ENCODE measurements at regions not wholly inside any gene's neighbourhood (a gene's known extent, or its start where the extent isn't known, plus 50 kb on each side); places are given as distances from the start of the nearest gene placed in this dataset.
"Not testable (repeated sequence)": the region's sequence is repeated elsewhere in the genome, so short reads cannot be mapped to it uniquely, and the experiment has no call there.

DNA sequence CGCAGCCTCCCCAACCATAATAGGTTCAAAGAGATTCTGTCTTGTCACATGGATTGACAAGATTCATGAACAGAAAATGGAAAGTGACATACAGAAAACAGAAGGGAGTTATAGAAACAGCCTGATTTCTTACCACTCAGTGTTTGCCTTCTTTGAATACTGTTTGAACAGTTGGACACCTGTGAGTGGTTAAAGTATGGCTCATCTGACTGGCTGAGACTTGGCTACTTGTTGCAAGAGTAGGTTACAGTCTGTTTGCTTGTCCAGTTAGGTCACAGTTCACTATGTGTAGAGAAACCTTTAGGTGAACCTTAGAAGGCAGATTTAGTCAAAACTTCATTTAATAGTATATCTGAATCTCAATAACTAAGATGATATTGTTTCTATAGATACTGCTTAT lies 1003.9 kb upstream of the EPHA6 start:
- WGBS, result 97% methylated on average over 1 of the region's 1 CpG
- DNase-seq (ENCODE audit: low spot score in 2 of 2), result no peak
- peaks cover 7% of the 10 kb centered on the region for H3K4me1 ChIP-seq

DNA sequence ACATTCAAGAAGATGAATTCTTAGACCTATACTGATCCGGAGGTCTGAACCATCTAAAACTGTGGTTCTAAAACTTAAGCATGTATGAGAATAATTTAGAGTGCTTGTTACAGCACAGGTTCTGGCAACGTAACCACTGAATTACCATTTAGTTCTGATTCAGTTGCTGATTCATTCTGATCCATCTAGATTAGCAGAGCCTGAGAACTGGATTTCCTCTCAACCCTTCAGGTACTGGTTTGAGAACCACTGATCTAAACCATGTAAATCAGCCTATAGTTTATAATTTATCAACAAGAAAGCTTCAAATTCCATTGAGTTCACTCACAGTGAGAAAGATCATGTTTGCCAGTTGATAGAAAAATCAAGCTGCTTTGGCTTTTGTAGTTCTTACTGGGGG lies 1001.1 kb upstream of the EPHA6 start:
- no peak for DNase-seq (ENCODE audit: low spot score in 2 of 2)
- Histone ChIP-seq H3K27ac (no peak overlapping the region), H3K36me3 (no peaks in the 10 kb centered on the region), H3K4me1 (peaks cover 7% of the 10 kb centered on the region), H3K4me3 (no peak overlapping the region), H3K27me3 (no peaks in the 10 kb centered on the region), H3K9me3 (no peaks in the 10 kb centered on the region)
- TF ChIP-seq POLR2AphosphoS5 (IDR thresholded peaks at IDR 0.05) (no peak), POLR2A (IDR thresholded peaks at IDR 0.05) (no peak), EP300 (IDR thresholded peaks at IDR 0.05) (no peak)
- TF ChIP-seq, protein P1, sequence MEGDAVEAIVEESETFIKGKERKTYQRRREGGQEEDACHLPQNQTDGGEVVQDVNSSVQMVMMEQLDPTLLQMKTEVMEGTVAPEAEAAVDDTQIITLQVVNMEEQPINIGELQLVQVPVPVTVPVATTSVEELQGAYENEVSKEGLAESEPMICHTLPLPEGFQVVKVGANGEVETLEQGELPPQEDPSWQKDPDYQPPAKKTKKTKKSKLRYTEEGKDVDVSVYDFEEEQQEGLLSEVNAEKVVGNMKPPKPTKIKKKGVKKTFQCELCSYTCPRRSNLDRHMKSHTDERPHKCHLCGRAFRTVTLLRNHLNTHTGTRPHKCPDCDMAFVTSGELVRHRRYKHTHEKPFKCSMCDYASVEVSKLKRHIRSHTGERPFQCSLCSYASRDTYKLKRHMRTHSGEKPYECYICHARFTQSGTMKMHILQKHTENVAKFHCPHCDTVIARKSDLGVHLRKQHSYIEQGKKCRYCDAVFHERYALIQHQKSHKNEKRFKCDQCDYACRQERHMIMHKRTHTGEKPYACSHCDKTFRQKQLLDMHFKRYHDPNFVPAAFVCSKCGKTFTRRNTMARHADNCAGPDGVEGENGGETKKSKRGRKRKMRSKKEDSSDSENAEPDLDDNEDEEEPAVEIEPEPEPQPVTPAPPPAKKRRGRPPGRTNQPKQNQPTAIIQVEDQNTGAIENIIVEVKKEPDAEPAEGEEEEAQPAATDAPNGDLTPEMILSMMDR (IDR thresholded peaks at IDR 0.05), result no peak
- WGBS, result 6% methylated on average over 2 of the region's 2 CpGs

More for the DNA sequence above, 1003.9 kb upstream of the EPHA6 start:
- Histone ChIP-seq H3K27ac (no peak overlapping the region), H3K4me3 (no peak overlapping the region), H3K36me3 (no peaks in the 10 kb centered on the region), H3K9me3 (no peaks in the 10 kb centered on the region), H3K27me3 (no peaks in the 10 kb centered on the region)
- TF ChIP-seq POLR2AphosphoS5 (IDR thresholded peaks at IDR 0.05), result no peak
- TF ChIP-seq POLR2A (IDR thresholded peaks at IDR 0.05), result no peak
- no peak for TF ChIP-seq EP300 (IDR thresholded peaks at IDR 0.05)
- TF ChIP-seq, protein P1 (IDR thresholded peaks at IDR 0.05), result no peak

DNA sequence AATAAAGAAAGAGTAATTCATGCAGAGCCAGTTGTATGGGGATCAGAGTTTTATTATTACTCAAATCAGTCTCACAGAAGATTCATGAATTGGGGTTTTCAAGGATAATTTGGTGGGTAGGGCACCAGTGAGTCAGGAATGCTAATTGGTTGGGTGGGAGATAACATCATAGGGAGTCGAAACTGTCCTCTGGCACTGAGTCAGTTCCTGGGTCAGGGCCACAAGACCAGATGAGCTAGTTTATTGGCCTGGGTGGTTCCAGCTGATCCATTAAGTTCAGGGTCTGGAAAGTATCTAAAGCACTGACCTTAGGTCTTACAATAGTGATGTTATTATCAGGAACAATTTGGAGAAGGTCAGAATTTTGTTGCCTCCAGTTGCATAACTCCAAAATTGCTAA lies 998.6 kb upstream of the EPHA6 start:
- TF ChIP-seq EP300 (IDR thresholded peaks at IDR 0.05) (no peak), POLR2AphosphoS5 (IDR thresholded peaks at IDR 0.05) (no peak), POLR2A (IDR thresholded peaks at IDR 0.05) (no peak)
- TF ChIP-seq, protein P1 (IDR thresholded peaks at IDR 0.05), result no peak
- Histone ChIP-seq H3K27ac (no peak overlapping the region), H3K27me3 (no peaks in the 10 kb centered on the region), H3K4me1 (peaks cover 7% of the 10 kb centered on the region), H3K36me3 (no peaks in the 10 kb centered on the region), H3K9me3 (no peaks in the 10 kb centered on the region), H3K4me3 (no peak overlapping the region)
- no peak for DNase-seq (ENCODE audit: low spot score in 2 of 2)
- WGBS, result 17% methylated on average over 1 of the region's 1 CpG

DNA sequence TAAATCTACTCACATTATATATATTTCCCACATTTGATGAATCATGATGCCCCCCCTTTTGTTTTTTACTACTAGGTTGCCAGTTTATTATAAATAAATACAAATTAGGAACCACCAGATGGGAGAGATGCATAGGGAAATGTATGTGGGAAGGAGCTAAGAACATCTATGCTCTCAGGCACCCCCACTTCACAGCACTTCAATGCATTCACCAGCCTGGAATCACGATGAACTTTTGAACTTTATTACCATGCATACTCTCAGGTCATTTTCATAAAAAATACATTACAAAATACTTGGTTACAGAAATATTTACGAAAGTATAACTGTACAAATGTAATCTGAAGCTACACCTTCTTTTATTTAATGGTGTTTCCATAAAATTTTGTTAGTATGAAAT lies 988.0 kb upstream of the EPHA6 start:
- Histone ChIP-seq H3K27ac (no peak overlapping the region), H3K9me3 (no peaks in the 10 kb centered on the region), H3K4me3 (no peak overlapping the region), H3K36me3 (no peaks in the 10 kb centered on the region), H3K4me1 (no peaks in the 10 kb centered on the region), H3K27me3 (no peaks in the 10 kb centered on the region)
- no peak for DNase-seq (ENCODE audit: low spot score in 2 of 2)
- WGBS, result 80% methylated on average over 2 of the region's 2 CpGs
- no peak for TF ChIP-seq EP300 (IDR thresholded peaks at IDR 0.05)

DNA sequence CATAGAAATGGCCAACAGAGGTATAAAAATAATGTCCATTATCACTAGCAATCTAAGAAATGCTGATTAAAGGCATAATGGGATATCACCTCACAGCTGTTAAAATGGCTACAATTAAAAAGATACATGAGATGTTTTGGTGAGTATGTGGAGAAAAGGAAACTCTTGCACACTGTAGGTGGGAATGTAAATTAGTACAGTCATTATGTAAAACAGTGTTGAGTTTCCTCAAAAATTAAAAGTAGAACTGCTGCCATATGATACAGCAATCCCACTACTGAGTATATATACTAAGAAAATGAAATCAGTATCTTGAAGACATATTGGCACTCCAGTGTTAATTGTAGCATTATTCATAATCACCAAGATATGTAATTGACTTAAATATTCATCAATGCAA lies 982.2 kb upstream of the EPHA6 start:
- no peaks in the 10 kb centered on the region for H3K27me3 ChIP-seq
- no peak overlapping the region for H3K4me3 ChIP-seq
- peaks cover 3% of the 10 kb centered on the region for H3K9me3 ChIP-seq
- no peaks in the 10 kb centered on the region for H3K4me1 ChIP-seq
- TF ChIP-seq POLR2A (IDR thresholded peaks at IDR 0.05) (no peak), POLR2AphosphoS5 (IDR thresholded peaks at IDR 0.05) (no peak), EP300 (IDR thresholded peaks at IDR 0.05) (no peak)
- TF ChIP-seq, protein P1 (IDR thresholded peaks at IDR 0.05), result no peak
- no peaks in the 10 kb centered on the region for H3K36me3 ChIP-seq
- no peak for DNase-seq (ENCODE audit: low spot score in 2 of 2)
- no peak overlapping the region for H3K27ac ChIP-seq

DNA sequence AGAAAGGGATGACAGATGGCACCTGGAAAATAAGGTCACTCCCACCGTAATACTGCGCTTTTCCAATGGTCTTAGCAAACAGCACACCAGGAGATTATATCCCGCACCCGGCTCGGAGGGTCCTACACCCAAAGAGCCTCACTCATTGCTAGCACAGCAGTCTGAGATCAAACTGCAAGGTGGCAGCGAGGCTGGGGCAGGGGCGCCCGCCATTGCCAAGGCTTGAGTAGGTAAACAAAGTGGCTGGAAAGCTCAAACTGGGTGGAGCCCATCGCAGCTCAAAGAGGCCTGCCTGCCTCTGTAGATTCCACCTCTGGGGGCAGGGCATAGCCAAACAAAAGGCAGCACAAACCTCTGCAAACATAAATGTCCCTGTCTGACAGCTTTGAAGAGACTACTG lies 953.8 kb upstream of the EPHA6 start:
- 97% methylated on average over 9 of the region's 9 CpGs for WGBS
- not testable (repeated sequence) for H3K4me1 ChIP-seq; H3K4me3 ChIP-seq; H3K27me3 ChIP-seq; H3K27ac ChIP-seq; H3K36me3 ChIP-seq; DNase-seq (ENCODE audit: low spot score in 2 of 2); H3K9me3 ChIP-seq
